Stomach (tissue), 4 donors: ENCODE measurements at regions not wholly inside any gene's neighbourhood (a gene's known extent, or its start where the extent isn't known, plus 50 kb on each side); places are given as distances from the start of the nearest gene placed in this dataset.

Experiments
- CTCF ChIP-seq, 7 experiments: fragments of 450-650 bp in 4 of 7; fragments of 200-600 bp in 3 of 7; sonication (generic) in 3 of 7; IDR thresholded peaks; one replicate each; pipeline ENCODE4 v1.5.1; 2016 to 2019; ENCODE audit warnings: antibody characterized with exemption in 7 of 7, control low read depth in 2 of 7, mild to moderate bottlenecking in 1 of 7
- EP300 ChIP-seq: sonication (generic); formaldehyde crosslinking; IDR thresholded peaks from one replicate; pipeline ENCODE4 v1.6.1; 2017; ENCODE audit warnings: antibody characterized with exemption
- POLR2A ChIP-seq, 4 donors: fragments of 450-650 bp; IDR thresholded peaks; one replicate each; pipeline ENCODE4 v1.6.1; 2016; ENCODE audit warnings: antibody characterized with exemption in 4 of 4, control low read depth in 2 of 4, mild to moderate bottlenecking in 1 of 4, moderate library complexity in 1 of 4
- POLR2AphosphoS5 ChIP-seq, 3 donors: sonication (generic); formaldehyde crosslinking; IDR thresholded peaks; one replicate each; pipeline ENCODE4 v1.6.1; 2016; ENCODE audit warnings: antibody characterized with exemption in 3 of 3

DNA sequence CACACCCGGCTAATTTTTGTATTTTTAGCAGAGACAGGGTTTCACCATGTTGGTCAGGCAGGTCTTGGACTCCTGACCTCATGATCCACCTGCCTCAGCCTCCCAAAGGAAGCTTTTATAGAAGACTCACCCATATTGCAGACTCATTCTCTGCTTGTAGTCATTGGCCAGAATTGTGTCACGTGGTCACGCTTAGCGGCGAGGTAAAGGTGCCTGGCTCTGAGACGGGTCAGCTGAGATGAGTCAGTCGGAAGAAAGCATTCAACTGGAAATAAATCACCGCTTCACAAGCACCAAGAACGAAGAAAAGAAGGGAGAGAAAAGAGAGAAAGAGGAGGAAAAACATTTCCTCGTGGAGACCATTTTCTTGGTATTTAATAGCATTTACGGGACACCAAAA lies 218.8 kb upstream of the NOCT start:
- TF ChIP-seq CTCF (IDR thresholded peaks at IDR 0.05) (no peak), POLR2AphosphoS5 (IDR thresholded peaks at IDR 0.05) (no peak), POLR2A (IDR thresholded peaks at IDR 0.05) (no peak), EP300 (no peak)
